Adrenal gland (tissue), 5 donors: ENCODE measurements at regions not wholly inside any gene's neighbourhood (a gene's known extent, or its start where the extent isn't known, plus 50 kb on each side); places are given as distances from the start of the nearest gene placed in this dataset.

Experiments
- POLR2A ChIP-seq, 2 donors: fragments of 450-650 bp; IDR thresholded peaks; one replicate each; pipeline ENCODE4 v1.6.1; 2017; ENCODE audit warnings: antibody characterized with exemption in 2 of 2, mild to moderate bottlenecking in 2 of 2, moderate library complexity in 1 of 2
- TF ChIP-seq, protein P1 (sequence below), 6 experiments: fragments of 450-650 bp in 4 of 6; fragments of 200-600 bp in 2 of 6; sonication (generic) in 1 of 6; IDR thresholded peaks; 1 replicate in 5 of 6; 2 replicates in 1 of 6; pipeline versions ENCODE4 v1.5.1 to v1.8.0; 2016 to 2021; ENCODE audit warnings: antibody characterized with exemption in 6 of 6, mild to moderate bottlenecking in 2 of 6, moderate library complexity in 1 of 6
- donor health status: DM: no; HTN: no; CAD: no.

DNA sequence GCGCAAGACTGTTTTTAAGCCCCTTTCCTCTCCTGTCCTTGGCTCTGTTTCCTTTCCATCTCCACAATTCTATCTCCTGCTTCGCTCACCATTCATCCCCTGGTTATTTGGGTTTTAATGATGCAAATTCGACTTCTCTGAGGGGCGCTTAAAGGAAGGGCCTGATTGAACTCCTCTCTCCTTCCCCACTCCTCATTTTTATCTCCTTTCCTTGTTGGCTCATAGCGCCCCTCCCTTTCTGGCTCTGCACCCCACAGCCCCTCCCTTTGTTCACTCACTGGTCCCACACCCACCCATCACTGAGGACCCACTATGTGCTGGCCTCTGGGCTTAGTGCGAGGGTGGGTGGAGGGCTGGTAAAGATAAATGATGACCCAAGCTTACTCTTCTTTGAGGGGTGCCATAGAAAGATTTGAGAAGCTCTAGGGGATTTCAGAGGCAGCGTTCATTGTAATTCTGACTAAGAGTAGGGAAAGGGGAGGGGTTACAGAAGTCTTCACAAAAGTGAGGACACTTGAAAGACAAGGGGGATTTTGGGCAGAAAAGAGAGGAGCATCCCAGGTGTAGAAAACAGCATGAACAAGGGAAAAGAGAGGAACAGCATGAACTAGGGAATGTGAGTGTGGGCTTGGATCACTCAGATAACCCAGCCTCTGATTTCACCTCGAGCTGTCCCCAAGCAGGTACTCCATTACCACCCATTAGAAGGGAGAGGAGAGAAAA, 507.8 kb downstream of the CD83 start:
- TF ChIP-seq, protein P1, sequence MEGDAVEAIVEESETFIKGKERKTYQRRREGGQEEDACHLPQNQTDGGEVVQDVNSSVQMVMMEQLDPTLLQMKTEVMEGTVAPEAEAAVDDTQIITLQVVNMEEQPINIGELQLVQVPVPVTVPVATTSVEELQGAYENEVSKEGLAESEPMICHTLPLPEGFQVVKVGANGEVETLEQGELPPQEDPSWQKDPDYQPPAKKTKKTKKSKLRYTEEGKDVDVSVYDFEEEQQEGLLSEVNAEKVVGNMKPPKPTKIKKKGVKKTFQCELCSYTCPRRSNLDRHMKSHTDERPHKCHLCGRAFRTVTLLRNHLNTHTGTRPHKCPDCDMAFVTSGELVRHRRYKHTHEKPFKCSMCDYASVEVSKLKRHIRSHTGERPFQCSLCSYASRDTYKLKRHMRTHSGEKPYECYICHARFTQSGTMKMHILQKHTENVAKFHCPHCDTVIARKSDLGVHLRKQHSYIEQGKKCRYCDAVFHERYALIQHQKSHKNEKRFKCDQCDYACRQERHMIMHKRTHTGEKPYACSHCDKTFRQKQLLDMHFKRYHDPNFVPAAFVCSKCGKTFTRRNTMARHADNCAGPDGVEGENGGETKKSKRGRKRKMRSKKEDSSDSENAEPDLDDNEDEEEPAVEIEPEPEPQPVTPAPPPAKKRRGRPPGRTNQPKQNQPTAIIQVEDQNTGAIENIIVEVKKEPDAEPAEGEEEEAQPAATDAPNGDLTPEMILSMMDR (IDR thresholded peaks at IDR 0.05), result no peak
- no peak for TF ChIP-seq POLR2A (IDR thresholded peaks at IDR 0.05)
